ENCODE measurements at regions not wholly inside any gene's neighbourhood (a gene's known extent, or its start where the extent isn't known, plus 50 kb on each side); places are given as distances from the start of the nearest gene placed in this dataset.

GRCh38 chr2:240295256-240296103 is 140.0 kb upstream of the GPC1 start:
- no peak overlapping the region for H3K4me3 ChIP-seq (ENCODE audit: low read depth, low read length)
- TF ChIP-seq, protein P1, sequence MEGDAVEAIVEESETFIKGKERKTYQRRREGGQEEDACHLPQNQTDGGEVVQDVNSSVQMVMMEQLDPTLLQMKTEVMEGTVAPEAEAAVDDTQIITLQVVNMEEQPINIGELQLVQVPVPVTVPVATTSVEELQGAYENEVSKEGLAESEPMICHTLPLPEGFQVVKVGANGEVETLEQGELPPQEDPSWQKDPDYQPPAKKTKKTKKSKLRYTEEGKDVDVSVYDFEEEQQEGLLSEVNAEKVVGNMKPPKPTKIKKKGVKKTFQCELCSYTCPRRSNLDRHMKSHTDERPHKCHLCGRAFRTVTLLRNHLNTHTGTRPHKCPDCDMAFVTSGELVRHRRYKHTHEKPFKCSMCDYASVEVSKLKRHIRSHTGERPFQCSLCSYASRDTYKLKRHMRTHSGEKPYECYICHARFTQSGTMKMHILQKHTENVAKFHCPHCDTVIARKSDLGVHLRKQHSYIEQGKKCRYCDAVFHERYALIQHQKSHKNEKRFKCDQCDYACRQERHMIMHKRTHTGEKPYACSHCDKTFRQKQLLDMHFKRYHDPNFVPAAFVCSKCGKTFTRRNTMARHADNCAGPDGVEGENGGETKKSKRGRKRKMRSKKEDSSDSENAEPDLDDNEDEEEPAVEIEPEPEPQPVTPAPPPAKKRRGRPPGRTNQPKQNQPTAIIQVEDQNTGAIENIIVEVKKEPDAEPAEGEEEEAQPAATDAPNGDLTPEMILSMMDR (IDR thresholded peaks at IDR 0.05; ENCODE audit: low read depth, low read length, missing control alignments): no peak
- no peak for DNase-seq (ENCODE audit: low read depth)

DNA sequence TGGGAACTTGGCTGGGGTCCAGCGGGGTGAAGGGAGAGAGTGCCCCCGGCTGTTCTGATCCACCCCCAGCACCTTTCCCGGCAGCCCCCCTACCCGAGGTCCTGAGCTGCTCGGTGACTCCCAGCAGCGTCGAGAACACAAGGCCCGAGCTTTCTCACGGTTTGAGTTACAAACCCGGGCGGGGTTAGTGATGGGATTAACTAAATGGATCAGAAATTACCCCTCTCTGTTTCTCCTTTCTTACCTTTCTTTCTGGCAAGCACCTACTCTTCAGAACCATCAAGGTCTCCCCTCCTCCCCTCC is 139.4 kb upstream of the GPC1 start:
- H3K4me3 ChIP-seq (ENCODE audit: low read depth, low read length): no peak overlapping the region
- TF ChIP-seq, protein P1 (IDR thresholded peaks at IDR 0.05; ENCODE audit: low read depth, low read length, missing control alignments): no peak
- no peak for DNase-seq (ENCODE audit: low read depth)

DNA sequence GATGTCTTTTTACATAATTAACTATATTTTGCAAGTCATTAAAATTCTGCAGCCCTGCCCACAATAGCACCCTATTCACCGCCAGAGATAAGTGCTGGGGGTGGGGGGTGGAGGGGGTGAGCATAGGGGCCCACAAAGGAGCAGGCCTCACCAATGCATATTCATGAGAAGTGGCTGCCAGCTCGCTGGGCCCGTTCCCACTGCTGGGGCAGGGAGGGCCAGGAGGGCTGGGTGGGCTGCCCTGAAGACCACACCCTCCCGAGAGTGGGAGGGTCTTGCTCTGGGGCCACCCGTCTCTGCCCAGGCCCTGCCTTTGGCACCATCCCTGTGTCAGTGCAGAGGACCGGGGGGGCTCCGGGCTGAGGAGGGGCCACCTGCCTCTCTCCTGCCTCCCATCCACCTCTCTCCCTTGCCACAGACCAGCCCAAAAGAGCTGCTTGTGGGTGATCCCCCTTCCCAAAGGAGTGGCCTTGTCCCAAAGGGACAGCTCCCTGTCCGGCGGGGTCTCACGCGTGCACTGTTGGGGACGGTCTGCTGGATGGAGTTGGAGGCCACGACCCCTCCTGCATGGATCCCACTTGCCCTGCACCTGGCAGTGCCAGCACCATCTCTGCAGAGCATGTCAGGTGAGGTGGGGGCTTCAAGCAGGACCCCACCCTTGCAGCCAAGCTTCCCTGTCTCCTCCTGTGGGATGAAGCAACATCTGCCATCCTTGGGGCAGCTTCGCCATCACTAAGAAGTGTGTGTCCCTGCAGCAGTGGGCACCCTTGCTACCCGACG is 138.8 kb upstream of the GPC1 start:
- TF ChIP-seq, protein P1 (IDR thresholded peaks at IDR 0.05; ENCODE audit: low read depth, low read length, missing control alignments): no peak
- no peak for DNase-seq (ENCODE audit: low read depth)

GRCh38 chr2:240297256-240298116 is 138.0 kb upstream of the GPC1 start:
- TF ChIP-seq, protein P1 (IDR thresholded peaks at IDR 0.05; ENCODE audit: low read depth, low read length, missing control alignments): no peak
- no peak overlapping the region for H3K4me3 ChIP-seq (ENCODE audit: low read depth, low read length)
- DNase-seq (ENCODE audit: low read depth): no peak

More for the DNA sequence above, 138.8 kb upstream of the GPC1 start:
- no peak overlapping the region for H3K4me3 ChIP-seq (ENCODE audit: low read depth, low read length)

GRCh38 chr2:240298117-240298790 is 137.2 kb upstream of the GPC1 start:
- no peak overlapping the region for H3K4me3 ChIP-seq (ENCODE audit: low read depth, low read length)
- no peak for DNase-seq (ENCODE audit: low read depth)
- TF ChIP-seq, protein P1 (IDR thresholded peaks at IDR 0.05; ENCODE audit: low read depth, low read length, missing control alignments): no peak
